OCI-LY7 (cell line): ENCODE measurements at regions not wholly inside any gene's neighbourhood (a gene's known extent, or its start where the extent isn't known, plus 50 kb on each side); places are given as distances from the start of the nearest gene placed in this dataset.

Source experiments
- BruUV-seq: library from RNA; stranded (reverse); fragments of 400-500 nt; replicated peaks from 2 replicates; lab custom pipeline; 2021; lab: Mats Ljungman, UMichigan
- CTCF ChIA-PET: fragments of 300-600 bp; sonication (Branson Sonifier 250); formaldehyde crosslinking; loops from one replicate; lab custom pipeline; 2022; ENCODE audit warnings: antibody characterized with exemption; ENCODE audit not compliant: unreplicated experiment; lab: Charles Lee
- POLR2A ChIA-PET: fragments of 300-600 bp; sonication (Branson Sonifier 250); formaldehyde crosslinking; loops from one replicate; lab custom pipeline; 2022; ENCODE audit warnings: antibody characterized with exemption; lab: Charles Lee
- DNase-seq: peaks from one replicate; pipeline ENCODE4 v3.0.0-alpha.2; 2015; ENCODE audit warnings: low spot score
- H2AFZ ChIP-seq: fragments of 200-600 bp; sonication (generic), shearing (Covaris generic); 2 replicates; pipeline ENCODE4 v1.6.1; 2014; ENCODE audit warnings: mild to moderate bottlenecking, antibody characterized with exemption, low read length, moderate library complexity
- H3K27ac ChIP-seq: fragments of 200-600 bp; sonication (generic); 2 replicates; pipeline ENCODE4 v1.5.1; 2014; ENCODE audit warnings: mixed run types, low read depth, mild to moderate bottlenecking, moderate library complexity, low read length, inconsistent platforms; ENCODE audit not compliant: poor library complexity, severe bottlenecking
- H3K36me3 ChIP-seq: fragments of 200-600 bp; sonication (generic); 2 replicates; pipeline ENCODE4 v1.6.1; 2014; ENCODE audit warnings: mild to moderate bottlenecking, antibody characterized with exemption, low read length, moderate library complexity, mixed read lengths; ENCODE audit not compliant: insufficient read depth
- H3K4me1 ChIP-seq: fragments of 200-600 bp; sonication (generic); 2 replicates; pipeline ENCODE4 v1.5.1; 2014; ENCODE audit warnings: mild to moderate bottlenecking, low read length; ENCODE audit not compliant: insufficient read depth, poor library complexity, severe bottlenecking
- H3K4me2 ChIP-seq: fragments of 200-600 bp; sonication (generic); 2 replicates; pipeline ENCODE4 v1.6.1; 2014; ENCODE audit warnings: mild to moderate bottlenecking, low read length
- H3K4me3 ChIP-seq: fragments of 200-600 bp; sonication (generic); 2 replicates; pipeline ENCODE4 v1.5.1; 2014; ENCODE audit warnings: mild to moderate bottlenecking, low read depth, low read length; ENCODE audit not compliant: poor library complexity, severe bottlenecking
- H3K79me2 ChIP-seq: fragments of 200-600 bp; sonication (generic); 2 replicates; pipeline ENCODE4 v1.6.1; 2016; ENCODE audit warnings: low read depth, mild to moderate bottlenecking, low read length, moderate library complexity, mixed read lengths; ENCODE audit not compliant: insufficient read depth
- H3K9me2 ChIP-seq: fragments of 200-600 bp; sonication (generic); 2 replicates; pipeline ENCODE4 v1.6.1; 2016; ENCODE audit warnings: mild to moderate bottlenecking, low read length, mixed read lengths; ENCODE audit not compliant: insufficient read depth
- H3K9me3 ChIP-seq: fragments of 200-600 bp; sonication (generic); 2 replicates; pipeline ENCODE4 v1.6.1; 2014; ENCODE audit warnings: mild to moderate bottlenecking, mixed run types, low read length, mixed read lengths
- H4K20me1 ChIP-seq: fragments of 200-600 bp; sonication (generic); 2 replicates; pipeline ENCODE4 v1.6.1; 2014; ENCODE audit warnings: mild to moderate bottlenecking, antibody characterized with exemption, low read length, moderate library complexity, mixed read lengths; ENCODE audit not compliant: insufficient read depth
- CTCF ChIP-seq: fragments of 200-600 bp; sonication (generic); conservative IDR thresholded peaks from 2 replicates; pipeline ENCODE4 v1.5.1; 2014; ENCODE audit warnings: mild to moderate bottlenecking, antibody characterized with exemption, low read length, moderate library complexity, mixed read lengths
- EZH2phosphoT487 ChIP-seq: fragments of 200-600 bp; sonication (generic); IDR thresholded peaks from 2 replicates; pipeline ENCODE4 v1.6.1; 2018; ENCODE audit warnings: low read depth, borderline replicate concordance, mild to moderate bottlenecking, mixed run types, antibody characterized with exemption, low read length, moderate library complexity, mixed read lengths
- intact Hi-C: fragments of 100-400 bp; cut with micrococcal nuclease; formaldehyde crosslinking; loops from one replicate; pipeline ENCODE4 v1.10.0; 2022; ENCODE audit not compliant: unreplicated experiment

- TF ChIP-seq CTCF (no peak), EZH2phosphoT487 (no peak)
- BruUV-seq = no TSS peak
- Histone ChIP-seq H3K36me3 (no peaks in the 10 kb centered on the region), H3K4me2 (no peak overlapping the region; the same call in 1 of the 2 replicates), H3K9me2 (no peaks in the 10 kb centered on the region), H3K27ac (peak overlapping the region; percentile 82), H3K4me1 (peaks cover 66% of the 10 kb centered on the region), H3K79me2 (peaks cover 16% of the 10 kb centered on the region; the same call in 1 of the 2 replicates), H2AFZ (no peak overlapping the region), H4K20me1 (no peaks in the 10 kb centered on the region), H3K9me3 (no peaks in the 10 kb centered on the region), H3K4me3 (no peak overlapping the region)
- ChIA-PET POLR2A (interaction anchor here (1.2 to 2.2 kb wide), 2 partner anchors 54 to 105 kb away, joined by 3 to 10 read pairs; no protein-coding TSS in a partner anchor), CTCF (interaction anchor here (0.7 to 1.5 kb wide), 2 partner anchors 79 to 108 kb away, joined by 3 to 6 read pairs; no protein-coding TSS in a partner anchor)
- no peak for DNase-seq
- intact Hi-C loops = loop anchor here (5.0 kb wide), 1 partner anchor 315 kb away; no protein-coding TSS in a partner anchor
These were observed 54.7 kb upstream of the ID2 start for GRCh38 chr2:8627019-8627691.

- CTCF ChIA-PET = interaction anchor here (0.5 to 1.5 kb wide), 4 partner anchors 10 to 797 kb away, joined by 3 read pairs; no protein-coding TSS in a partner anchor
- Histone ChIP-seq H3K27ac (peak overlapping the region; percentile 82), H3K4me2 (peak overlapping the region; percentile 93), H3K4me3 (no peak overlapping the region), H3K36me3 (no peaks in the 10 kb centered on the region), H3K9me3 (no peaks in the 10 kb centered on the region), H3K9me2 (no peaks in the 10 kb centered on the region), H3K4me1 (peaks cover 66% of the 10 kb centered on the region), H4K20me1 (no peaks in the 10 kb centered on the region), H2AFZ (no peak overlapping the region), H3K79me2 (peaks cover 16% of the 10 kb centered on the region; the same call in 1 of the 2 replicates)
- POLR2A ChIA-PET = interaction anchor here (1.0 to 2.2 kb wide), 5 partner anchors 10 to 106 kb away, joined by 3 to 15 read pairs (median 10); partner anchors contain the start of gene ID2
- TF ChIP-seq EZH2phosphoT487 (no peak), CTCF (peak; percentile 37)
- no peak for DNase-seq
- BruUV-seq = no TSS peak
- intact Hi-C loops = loop anchor here (1.0 to 5.0 kb wide), 5 partner anchors 44 to 315 kb away; no protein-coding TSS in a partner anchor
These were observed 54.2 kb upstream of the ID2 start for GRCh38 chr2:8627692-8628085.
